SU-DHL-6 (cell line): ENCODE measurements at regions not wholly inside any gene's neighbourhood (a gene's known extent, or its start where the extent isn't known, plus 50 kb on each side); places are given as distances from the start of the nearest gene placed in this dataset.

Experiments
- H2AFZ ChIP-seq: fragments of 200-600 bp; sonication (generic); 2 replicates; pipeline ENCODE4 v1.6.1; 2014; ENCODE audit warnings: low read depth, mild to moderate bottlenecking, moderate library complexity, mixed read lengths, antibody characterized with exemption, low read length; ENCODE audit not compliant: severe bottlenecking
- H3F3A ChIP-seq: fragments of 200-600 bp; shearing (Covaris generic); 2 replicates; pipeline ENCODE4 v1.6.0; 2016; ENCODE audit warnings: antibody characterized with exemption, mild to moderate bottlenecking; ENCODE audit not compliant: insufficient read depth
- H3K27ac ChIP-seq: fragments of 200-600 bp; sonication (generic); 2 replicates; pipeline ENCODE4 v1.5.1; 2016; ENCODE audit warnings: low read depth, mild to moderate bottlenecking, low read length, moderate library complexity, mixed read lengths
- H3K27me3 ChIP-seq: fragments of 200-600 bp; sonication (generic), shearing (Covaris generic); 2 replicates; pipeline ENCODE4 v1.6.0; 2014; ENCODE audit warnings: mild to moderate bottlenecking, low read length
- H3K36me3 ChIP-seq: fragments of 200-600 bp; sonication (generic); 2 replicates; pipeline ENCODE4 v1.6.1; 2014; ENCODE audit warnings: mild to moderate bottlenecking, low read length, mixed read lengths
- H3K4me2 ChIP-seq: fragments of 300-600, 200-600 bp; shearing (Covaris generic), sonication (generic); 2 replicates; pipeline ENCODE4 v1.6.0; 2014; ENCODE audit warnings: low read length, low read depth, mild to moderate bottlenecking; ENCODE audit not compliant: poor library complexity, severe bottlenecking
- H3K4me3 ChIP-seq: fragments of 200-600 bp; sonication (generic); 2 replicates; pipeline ENCODE4 v1.5.1; 2014; ENCODE audit warnings: antibody characterized with exemption, low read length, mild to moderate bottlenecking, mixed read lengths; ENCODE audit not compliant: insufficient read depth, poor library complexity, severe bottlenecking
- H3K79me2 ChIP-seq: fragments of 200-600 bp; sonication (generic); 2 replicates; pipeline ENCODE4 v1.6.1; 2014; ENCODE audit warnings: mild to moderate bottlenecking, low read length, moderate library complexity; ENCODE audit not compliant: insufficient read depth
- H3K9ac ChIP-seq: fragments of 200-600 bp; sonication (generic); 2 replicates; pipeline ENCODE4 v1.7.0; 2014; ENCODE audit warnings: mild to moderate bottlenecking, low read length
- H3K9me2 ChIP-seq: fragments of 200-600 bp; sonication (generic); replicated peaks from 2 replicates; pipeline ENCODE4 v1.6.1; 2014; ENCODE audit warnings: low read length; ENCODE audit not compliant: insufficient read depth
- H3K9me3 ChIP-seq: fragments of 200-600 bp; sonication (generic); 2 replicates; pipeline ENCODE4 v1.6.1; 2014; ENCODE audit warnings: low read length, mixed read lengths; ENCODE audit not compliant: insufficient read depth
- H4K20me1 ChIP-seq: fragments of 200-600 bp; sonication (generic); 2 replicates; pipeline ENCODE4 v1.6.1; 2014; ENCODE audit warnings: low read depth, mild to moderate bottlenecking, antibody characterized with exemption, low read length, moderate library complexity, mixed read lengths
- CTCF ChIP-seq: fragments of 200-600 bp; sonication (generic); IDR thresholded peaks from one replicate; pipeline ENCODE4 v1.5.1; 2017; ENCODE audit warnings: antibody characterized with exemption, mild to moderate bottlenecking, low read length, moderate library complexity; ENCODE audit not compliant: insufficient read depth, poor library complexity, severe bottlenecking
- EZH2phosphoT487 ChIP-seq: fragments of 200-600 bp; sonication (generic), shearing (Covaris generic); conservative IDR thresholded peaks from 2 replicates; pipeline ENCODE4 v1.6.1; 2018; ENCODE audit warnings: mild to moderate bottlenecking, antibody characterized with exemption, low read length, moderate library complexity, mixed read lengths

GRCh38 chr2:225131898-225132297, 89.6 kb upstream of the DOCK10 start:
- Histone ChIP-seq H3K79me2 (no peaks in the 10 kb centered on the region), H3K27me3 (no peaks in the 10 kb centered on the region), H3K4me2 (no peak overlapping the region), H3F3A (no peaks in the 10 kb centered on the region), H3K9ac (no peak overlapping the region), H3K27ac (no peak overlapping the region), H2AFZ (no peak overlapping the region), H4K20me1 (no peaks in the 10 kb centered on the region), H3K9me3 (no peaks in the 10 kb centered on the region), H3K4me3 (no peak overlapping the region), H3K9me2 (no peaks in the 10 kb centered on the region), H3K36me3 (no peaks in the 10 kb centered on the region)
- no peak for TF ChIP-seq EZH2phosphoT487
- no peak for TF ChIP-seq CTCF

- Histone ChIP-seq H3K9ac (no peak overlapping the region), H3K9me2 (no peaks in the 10 kb centered on the region)
These were observed 87.8 kb upstream of the DOCK10 start for GRCh38 chr2:225130093-225130492.

GRCh38 chr2:225124311-225125017, 82.2 kb upstream of the DOCK10 start:
- Histone ChIP-seq H4K20me1 (no peaks in the 10 kb centered on the region), H2AFZ (no peak overlapping the region), H3K9ac (no peak overlapping the region), H3K36me3 (no peaks in the 10 kb centered on the region), H3K4me2 (no peak overlapping the region), H3K4me3 (no peak overlapping the region), H3K27ac (no peak overlapping the region), H3F3A (no peaks in the 10 kb centered on the region), H3K27me3 (no peaks in the 10 kb centered on the region), H3K79me2 (no peaks in the 10 kb centered on the region), H3K9me3 (no peaks in the 10 kb centered on the region), H3K9me2 (no peaks in the 10 kb centered on the region)
- no peak for TF ChIP-seq CTCF
- TF ChIP-seq EZH2phosphoT487, result no peak

More at GRCh38 chr2:225130093-225130492, 87.8 kb upstream of the DOCK10 start:
- TF ChIP-seq CTCF, result no peak
- TF ChIP-seq EZH2phosphoT487, result no peak
- H3K79me2 ChIP-seq, result no peaks in the 10 kb centered on the region
- no peaks in the 10 kb centered on the region for H3K9me3 ChIP-seq
- no peaks in the 10 kb centered on the region for H3F3A ChIP-seq
- H3K36me3 ChIP-seq, result no peaks in the 10 kb centered on the region
- no peak overlapping the region for H3K27ac ChIP-seq
- no peak overlapping the region for H3K4me2 ChIP-seq
- H4K20me1 ChIP-seq, result no peaks in the 10 kb centered on the region
- H3K27me3 ChIP-seq, result no peaks in the 10 kb centered on the region
- H2AFZ ChIP-seq, result no peak overlapping the region
- H3K4me3 ChIP-seq, result no peak overlapping the region
